ENCODE measurements at regions not wholly inside any gene's neighbourhood (a gene's known extent, or its start where the extent isn't known, plus 50 kb on each side); places are given as distances from the start of the nearest gene placed in this dataset.

DNA sequence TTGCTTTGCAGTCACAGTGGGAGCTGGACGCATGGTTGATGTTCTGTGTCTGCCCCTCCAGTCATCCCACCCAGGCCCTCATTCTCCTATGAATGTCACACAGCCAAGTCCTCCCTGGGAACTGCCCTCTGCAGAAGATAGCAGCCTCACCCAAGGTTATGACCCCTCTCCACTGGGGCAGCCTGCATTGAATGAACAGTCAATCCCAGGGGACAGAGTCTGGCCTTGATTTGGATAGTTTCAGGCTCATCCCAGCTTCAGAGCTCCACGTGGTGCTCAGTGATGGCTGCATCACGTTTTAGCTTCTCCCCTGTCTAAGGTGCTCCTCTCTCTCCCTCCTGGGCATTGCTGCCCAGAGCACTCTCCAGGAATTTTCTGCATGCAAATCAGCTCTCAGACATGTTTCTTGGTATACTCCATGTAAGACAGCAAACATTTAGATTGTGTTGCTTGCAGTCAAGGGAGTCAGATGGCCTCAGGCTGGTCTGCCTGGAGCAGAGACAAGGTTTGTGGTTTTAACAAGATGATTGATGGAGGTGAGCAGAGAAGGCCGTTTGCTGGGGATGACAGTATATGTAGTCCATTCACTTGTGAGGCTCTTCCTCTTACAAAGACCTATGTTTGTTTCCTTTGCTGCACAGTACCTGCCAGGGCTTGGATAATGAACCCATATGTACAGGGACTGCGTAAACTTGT lies 56.1 kb upstream of the MSX1 start:
- TF ChIP-seq, protein P1, sequence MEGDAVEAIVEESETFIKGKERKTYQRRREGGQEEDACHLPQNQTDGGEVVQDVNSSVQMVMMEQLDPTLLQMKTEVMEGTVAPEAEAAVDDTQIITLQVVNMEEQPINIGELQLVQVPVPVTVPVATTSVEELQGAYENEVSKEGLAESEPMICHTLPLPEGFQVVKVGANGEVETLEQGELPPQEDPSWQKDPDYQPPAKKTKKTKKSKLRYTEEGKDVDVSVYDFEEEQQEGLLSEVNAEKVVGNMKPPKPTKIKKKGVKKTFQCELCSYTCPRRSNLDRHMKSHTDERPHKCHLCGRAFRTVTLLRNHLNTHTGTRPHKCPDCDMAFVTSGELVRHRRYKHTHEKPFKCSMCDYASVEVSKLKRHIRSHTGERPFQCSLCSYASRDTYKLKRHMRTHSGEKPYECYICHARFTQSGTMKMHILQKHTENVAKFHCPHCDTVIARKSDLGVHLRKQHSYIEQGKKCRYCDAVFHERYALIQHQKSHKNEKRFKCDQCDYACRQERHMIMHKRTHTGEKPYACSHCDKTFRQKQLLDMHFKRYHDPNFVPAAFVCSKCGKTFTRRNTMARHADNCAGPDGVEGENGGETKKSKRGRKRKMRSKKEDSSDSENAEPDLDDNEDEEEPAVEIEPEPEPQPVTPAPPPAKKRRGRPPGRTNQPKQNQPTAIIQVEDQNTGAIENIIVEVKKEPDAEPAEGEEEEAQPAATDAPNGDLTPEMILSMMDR (IDR thresholded peaks at IDR 0.05) = no peak
- TF ChIP-seq POLR2A (IDR thresholded peaks at IDR 0.05) = no peak

Data from vagina (tissue), 2 donors.